HepG2 (cell line): ENCODE measurements at regions not wholly inside any gene's neighbourhood (a gene's known extent, or its start where the extent isn't known, plus 50 kb on each side); places are given as distances from the start of the nearest gene placed in this dataset.

Experiments used
- ATAC-seq: fragments of 200-7000 bp; cut with Tn5 transposase; 3 replicates; pipeline ENCODE4 v1.9.1; 2020; ENCODE audit warnings: mild to moderate bottlenecking, moderate library complexity
- BruUV-seq: library from RNA; stranded (reverse); fragments of 400-500 nt; replicated peaks from 2 replicates; lab custom pipeline; 2021; lab: Mats Ljungman, UMichigan
- CTCF ChIA-PET: fragments of 300-600 bp; formaldehyde crosslinking; extraction: SDS; loops from one replicate; lab custom pipeline; 2021; ENCODE audit warnings: low total read pairs, inconsistent platforms, low intra/inter-chr PET ratio; lab: Yijun Ruan, JAX
- POLR2A ChIA-PET: fragments of 350-600 bp; sonication (Branson Sonifier 250); formaldehyde crosslinking; loops from one replicate; lab custom pipeline; 2020; ENCODE audit warnings: antibody characterized with exemption, inconsistent platforms; lab: Yijun Ruan, JAX
- DNase-seq: peaks from one replicate; pipeline ENCODE4 v3.0.0-alpha.2; 2015; ENCODE audit warnings: low spot score
- FAIRE-seq: peaks from 3 replicates; lab custom pipeline; 2011; peaks lifted over from hg19 to GRCh38; lab: Jason Lieb, UNC
- H2AFZ ChIP-seq: one replicate; pipeline ENCODE4 v1.6.1; 2011; ENCODE audit warnings: low read length, inconsistent platforms
- H3K27ac ChIP-seq: fragments of 300-600 bp; 3 replicates; pipeline ENCODE4 v1.8.0; 2011; ENCODE audit warnings: mixed run types, mild to moderate bottlenecking, mixed read lengths, low read length, inconsistent platforms; ENCODE audit not compliant: insufficient read depth; ENCODE audit errors: extremely low read length
- H3K27me3 ChIP-seq, 2 experiments: fragments of 200-600 bp in 1 of 2; 2 replicates in 1 of 2; 3 replicates in 1 of 2; pipeline versions ENCODE4 v1.6.0 to v1.8.0; 2011; ENCODE audit warnings: low read length in 2 of 2, mild to moderate bottlenecking in 2 of 2, moderate library complexity in 2 of 2, inconsistent platforms in 1 of 2; ENCODE audit not compliant: insufficient read depth in 2 of 2, control insufficient read depth in 1 of 2
- H3K36me3 ChIP-seq, 2 experiments: fragments of 200-600 bp in 1 of 2; replicated peaks in 1 of 2; 2 replicates in 1 of 2; 3 replicates in 1 of 2; pipeline versions ENCODE4 v1.5.1 to v1.8.0; 2011; ENCODE audit warnings: low read length in 2 of 2, inconsistent platforms in 1 of 2; ENCODE audit not compliant: insufficient read depth in 2 of 2, control insufficient read depth in 1 of 2
- H3K4me1 ChIP-seq: 2 replicates; pipeline ENCODE4 v1.5.1; 2012; ENCODE audit warnings: low read length, inconsistent platforms; ENCODE audit not compliant: insufficient read depth
- H3K4me2 ChIP-seq: 2 replicates; pipeline ENCODE4 v1.6.0; 2011; ENCODE audit warnings: low read depth, low read length, inconsistent platforms
- H3K4me3 ChIP-seq, 3 experiments: fragments of 200-600 bp in 1 of 3; sonication (generic), shearing (Covaris generic) in 1 of 3; replicated peaks in 1 of 3; 2 replicates each; pipeline ENCODE4 v1.5.1; 2011 to 2016; ENCODE audit warnings: low read length in 3 of 3, inconsistent platforms in 2 of 3, low read depth in 2 of 3, mild to moderate bottlenecking in 2 of 3, control low read depth in 1 of 3, mixed read lengths in 1 of 3; ENCODE audit not compliant: insufficient read depth in 1 of 3
- H3K79me2 ChIP-seq: one replicate; pipeline ENCODE4 v1.6.1; 2011; ENCODE audit warnings: low read length, inconsistent platforms; ENCODE audit not compliant: insufficient read depth
- H3K9ac ChIP-seq: 2 replicates; pipeline ENCODE4 v1.6.0; 2011; ENCODE audit warnings: mild to moderate bottlenecking, low read depth, low read length, inconsistent platforms; ENCODE audit not compliant: insufficient read depth
- H3K9me3 ChIP-seq: 2 replicates; pipeline ENCODE4 v1.5.1; 2012; ENCODE audit warnings: mild to moderate bottlenecking, low read length
- H4K20me1 ChIP-seq: 2 replicates; pipeline ENCODE4 v1.6.0; 2011; ENCODE audit warnings: inconsistent platforms, mild to moderate bottlenecking, low read length, moderate library complexity; ENCODE audit not compliant: insufficient read depth
- ARID3A ChIP-seq: IDR thresholded peaks from 2 replicates; pipeline ENCODE4 v1.6.1; 2012; ENCODE audit warnings: low read depth, low read length, improper control_type of control experiment
- ATF1 ChIP-seq: IDR thresholded peaks from 2 replicates; pipeline ENCODE4 v1.6.1; 2016; ENCODE audit warnings: mild to moderate bottlenecking, control low read depth
- BRCA1 ChIP-seq: sonication (generic); formaldehyde crosslinking; IDR thresholded peaks from 2 replicates; pipeline ENCODE4 v1.4.0; 2020; ENCODE audit warnings: missing genetic modification reagents
- KLF12 ChIP-seq: sonication (generic); formaldehyde crosslinking; IDR thresholded peaks from 2 replicates; pipeline ENCODE4 v1.4.0; 2020; ENCODE audit warnings: missing genetic modification reagents, borderline replicate concordance
- RBFOX2 ChIP-seq: fragments of 200-400 bp; formaldehyde crosslinking; IDR thresholded peaks from 2 replicates; pipeline ENCODE4 v1.6.1; 2017; ENCODE audit warnings: low read depth, mild to moderate bottlenecking, low read length
- RORA ChIP-seq: sonication (generic); formaldehyde crosslinking; IDR thresholded peaks from 2 replicates; pipeline ENCODE4 v1.5.0; 2020; ENCODE audit warnings: mild to moderate bottlenecking, missing genetic modification reagents, moderate library complexity
- STAG1 ChIP-seq: sonication (generic); formaldehyde crosslinking; IDR thresholded peaks from 2 replicates; pipeline ENCODE4 v1.4.0; 2020; ENCODE audit warnings: missing genetic modification reagents
- TFDP1 ChIP-seq: IDR thresholded peaks from 2 replicates; pipeline ENCODE4 v1.6.1; 2016; ENCODE audit warnings: missing compliant biosample characterization, missing genetic modification reagents, borderline replicate concordance
- THAP11 ChIP-seq: IDR thresholded peaks from 2 replicates; pipeline ENCODE4 v1.6.1; 2016; ENCODE audit warnings: missing biosample characterization, missing genetic modification reagents
- ZFP62 ChIP-seq: sonication (generic); formaldehyde crosslinking; IDR thresholded peaks from 2 replicates; pipeline ENCODE4 v1.4.0; 2020; ENCODE audit warnings: missing genetic modification reagents
- ZNF207 ChIP-seq: fragments of 450-650 bp; IDR thresholded peaks from 2 replicates; pipeline ENCODE4 v1.6.1; 2016; ENCODE audit warnings: antibody characterized with exemption, borderline replicate concordance
- ZNF326 ChIP-seq: sonication (generic); formaldehyde crosslinking; IDR thresholded peaks from 2 replicates; pipeline ENCODE4 v1.4.0; 2020; ENCODE audit warnings: missing genetic modification reagents, borderline replicate concordance
- ZNF383 ChIP-seq: sonication (generic); formaldehyde crosslinking; IDR thresholded peaks from 2 replicates; pipeline ENCODE4 v1.4.0; 2020; ENCODE audit warnings: missing genetic modification reagents, mild to moderate bottlenecking, borderline replicate concordance
- ZNF724P ChIP-seq: sonication (generic); formaldehyde crosslinking; IDR thresholded peaks from 2 replicates; pipeline ENCODE4 v1.8.0; 2022; ENCODE audit warnings: missing genetic modification reagents, borderline replicate concordance
- WGBS: methylation state at CpG from one replicate; pipeline ENCODE4 v1.1.6; 2017; ENCODE audit warnings: low lambda C conversion rate; 5-methylcytosine and 5-hydroxymethylcytosine counted together
- in situ Hi-C: cut with HindIII; loops from 2 replicates; pipeline ENCODE4 v1.10.0; 2017; ENCODE audit warnings: low pct_unique_long_range_greater_than_20kb; ENCODE audit not compliant: extremely low pct_ligation_motif_present
- intact Hi-C: fragments of 100-400 bp; cut with micrococcal nuclease; formaldehyde crosslinking; loops from one replicate; pipeline ENCODE4 v1.10.0; 2022; ENCODE audit not compliant: unreplicated experiment
- TF ChIP-seq, protein P1 (sequence below): sonication (generic); formaldehyde crosslinking; IDR thresholded peaks from 2 replicates; pipeline ENCODE4 v1.8.0; 2022; ENCODE audit warnings: missing genetic modification reagents, mild to moderate bottlenecking, moderate library complexity, borderline replicate concordance
- TF ChIP-seq, protein P2 (sequence below): IDR thresholded peaks from 2 replicates; pipeline ENCODE4 v1.6.1; 2016; ENCODE audit warnings: missing compliant biosample characterization, missing genetic modification reagents, borderline replicate concordance
- TF ChIP-seq, protein P3 (sequence below): sonication (generic); formaldehyde crosslinking; IDR thresholded peaks from 2 replicates; pipeline ENCODE4 v1.5.0; 2020; ENCODE audit warnings: missing genetic modification reagents

- no peaks in the 10 kb centered on the region for H3K27me3 ChIP-seq
- intact Hi-C loops: no loop called here
- no peak overlapping the region for H3K4me2 ChIP-seq
- ChIA-PET CTCF (no interaction called here), POLR2A (no interaction called here)
- no peaks in the 10 kb centered on the region for H3K36me3 ChIP-seq
- no peak overlapping the region for H2AFZ ChIP-seq
- no peak for FAIRE-seq
- H3K9me3 ChIP-seq: no peaks in the 10 kb centered on the region
- no peak overlapping the region for H3K4me3 ChIP-seq
- WGBS: 67% methylated on average over 3 of the region's 3 CpGs
- ATAC-seq: no peak
- H3K4me1 ChIP-seq: peaks cover 7% of the 10 kb centered on the region; the same call in 1 of the 2 replicates
- H4K20me1 ChIP-seq: no peaks in the 10 kb centered on the region
- in situ Hi-C loops: no loop called here
- no peaks in the 10 kb centered on the region for H3K79me2 ChIP-seq
- no peak overlapping the region for H3K9ac ChIP-seq
- no peak for DNase-seq
- BruUV-seq: no TSS peak
- no peak overlapping the region for H3K27ac ChIP-seq
- TF ChIP-seq RORA (CRISPR knock-in tag): no peak
- TF ChIP-seq, protein P1, sequence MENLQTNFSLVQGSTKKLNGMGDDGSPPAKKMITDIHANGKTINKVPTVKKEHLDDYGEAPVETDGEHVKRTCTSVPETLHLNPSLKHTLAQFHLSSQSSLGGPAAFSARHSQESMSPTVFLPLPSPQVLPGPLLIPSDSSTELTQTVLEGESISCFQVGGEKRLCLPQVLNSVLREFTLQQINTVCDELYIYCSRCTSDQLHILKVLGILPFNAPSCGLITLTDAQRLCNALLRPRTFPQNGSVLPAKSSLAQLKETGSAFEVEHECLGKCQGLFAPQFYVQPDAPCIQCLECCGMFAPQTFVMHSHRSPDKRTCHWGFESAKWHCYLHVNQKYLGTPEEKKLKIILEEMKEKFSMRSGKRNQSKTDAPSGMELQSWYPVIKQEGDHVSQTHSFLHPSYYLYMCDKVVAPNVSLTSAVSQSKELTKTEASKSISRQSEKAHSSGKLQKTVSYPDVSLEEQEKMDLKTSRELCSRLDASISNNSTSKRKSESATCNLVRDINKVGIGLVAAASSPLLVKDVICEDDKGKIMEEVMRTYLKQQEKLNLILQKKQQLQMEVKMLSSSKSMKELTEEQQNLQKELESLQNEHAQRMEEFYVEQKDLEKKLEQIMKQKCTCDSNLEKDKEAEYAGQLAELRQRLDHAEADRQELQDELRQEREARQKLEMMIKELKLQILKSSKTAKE: no peak
- no peak for TF ChIP-seq ZNF383
- no peak for TF ChIP-seq ARID3A
- TF ChIP-seq STAG1: no peak
- TF ChIP-seq ZNF207: no peak
- TF ChIP-seq, protein P2, sequence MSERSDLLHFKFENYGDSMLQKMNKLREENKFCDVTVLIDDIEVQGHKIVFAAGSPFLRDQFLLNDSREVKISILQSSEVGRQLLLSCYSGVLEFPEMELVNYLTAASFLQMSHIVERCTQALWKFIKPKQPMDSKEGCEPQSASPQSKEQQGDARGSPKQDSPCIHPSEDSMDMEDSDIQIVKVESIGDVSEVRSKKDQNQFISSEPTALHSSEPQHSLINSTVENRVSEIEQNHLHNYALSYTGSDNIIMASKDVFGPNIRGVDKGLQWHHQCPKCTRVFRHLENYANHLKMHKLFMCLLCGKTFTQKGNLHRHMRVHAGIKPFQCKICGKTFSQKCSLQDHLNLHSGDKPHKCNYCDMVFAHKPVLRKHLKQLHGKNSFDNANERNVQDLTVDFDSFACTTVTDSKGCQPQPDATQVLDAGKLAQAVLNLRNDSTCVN (CRISPR knock-in tag): no peak
- TF ChIP-seq KLF12 (CRISPR knock-in tag): no peak
- no peak for TF ChIP-seq TFDP1 (CRISPR knock-in tag)
- TF ChIP-seq ZNF326 (CRISPR knock-in tag): no peak
- no peak for TF ChIP-seq BRCA1
- TF ChIP-seq ZFP62 (CRISPR knock-in tag): no peak
- TF ChIP-seq ZNF724P: no peak
- TF ChIP-seq THAP11 (CRISPR knock-in tag): no peak
- no peak for TF ChIP-seq RBFOX2
- TF ChIP-seq ATF1 (CRISPR knock-in tag): no peak
- TF ChIP-seq, protein P3, sequence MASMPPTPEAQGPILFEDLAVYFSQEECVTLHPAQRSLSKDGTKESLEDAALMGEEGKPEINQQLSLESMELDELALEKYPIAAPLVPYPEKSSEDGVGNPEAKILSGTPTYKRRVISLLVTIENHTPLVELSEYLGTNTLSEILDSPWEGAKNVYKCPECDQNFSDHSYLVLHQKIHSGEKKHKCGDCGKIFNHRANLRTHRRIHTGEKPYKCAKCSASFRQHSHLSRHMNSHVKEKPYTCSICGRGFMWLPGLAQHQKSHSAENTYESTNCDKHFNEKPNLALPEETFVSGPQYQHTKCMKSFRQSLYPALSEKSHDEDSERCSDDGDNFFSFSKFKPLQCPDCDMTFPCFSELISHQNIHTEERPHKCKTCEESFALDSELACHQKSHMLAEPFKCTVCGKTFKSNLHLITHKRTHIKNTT: no peak
Measured at GRCh38 chr5:127995556-127995955, 88.0 kb upstream of the SLC12A2 start.
